ENCODE measurements at regions not wholly inside any gene's neighbourhood (a gene's known extent, or its start where the extent isn't known, plus 50 kb on each side); places are given as distances from the start of the nearest gene placed in this dataset.

GRCh38 chr19:30609656-30610270 lies 237.6 kb downstream of the ZNF536 start:
- intact Hi-C loops (cut with micrococcal nuclease): no loop called here
- ChIA-PET CTCF (interaction anchor here (0.7 kb wide), 1 partner anchor 60 kb away, joined by 3 read pairs; no protein-coding TSS in a partner anchor), POLR2A (no interaction called here)
- peaks cover 31% of the 10 kb centered on the region for H3K9me3 Mint-ChIP-seq (ENCODE audit: unreplicated experiment)
- no peak overlapping the region for H3K4me3 Mint-ChIP-seq (ENCODE audit: unreplicated experiment)
- no peaks in the 10 kb centered on the region for H3K27me3 Mint-ChIP-seq (ENCODE audit: insufficient read depth, unreplicated experiment)
- no TSS peak for BruUV-seq (replicated peaks)
- H3K4me1 Mint-ChIP-seq (ENCODE audit: insufficient read depth, unreplicated experiment): no peaks in the 10 kb centered on the region
- DNase-seq (ENCODE audit: unreplicated experiment): no peak
- no peak overlapping the region for H3K27ac Mint-ChIP-seq (ENCODE audit: low read depth, unreplicated experiment)
- no peak for TF ChIP-seq CTCF (IDR thresholded peaks at IDR 0.05; ENCODE audit: unreplicated experiment)
- no peaks in the 10 kb centered on the region for H3K36me3 Mint-ChIP-seq (ENCODE audit: insufficient read depth, unreplicated experiment)

GRCh38 chr19:30608471-30608870 lies 236.3 kb downstream of the ZNF536 start:
- ChIA-PET CTCF (interaction anchor here (0.6 kb wide), 1 partner anchor 266 kb away, joined by 3 read pairs; no protein-coding TSS in a partner anchor), POLR2A (no interaction called here)
- H3K27ac Mint-ChIP-seq (ENCODE audit: low read depth, unreplicated experiment): no peak overlapping the region
- H3K27me3 Mint-ChIP-seq (ENCODE audit: insufficient read depth, unreplicated experiment): no peaks in the 10 kb centered on the region
- no peak for TF ChIP-seq CTCF (IDR thresholded peaks at IDR 0.05; ENCODE audit: unreplicated experiment)
- no peak for DNase-seq (ENCODE audit: unreplicated experiment)
- no peaks in the 10 kb centered on the region for H3K4me1 Mint-ChIP-seq (ENCODE audit: insufficient read depth, unreplicated experiment)
- peaks cover 30% of the 10 kb centered on the region for H3K9me3 Mint-ChIP-seq (ENCODE audit: unreplicated experiment)
- BruUV-seq (replicated peaks): no TSS peak
- H3K36me3 Mint-ChIP-seq (ENCODE audit: insufficient read depth, unreplicated experiment): no peaks in the 10 kb centered on the region
- no peak overlapping the region for H3K4me3 Mint-ChIP-seq (ENCODE audit: unreplicated experiment)
- intact Hi-C loops (cut with micrococcal nuclease): no loop called here
